Tibial artery (tissue), 4 donors: ENCODE measurements at regions not wholly inside any gene's neighbourhood (a gene's known extent, or its start where the extent isn't known, plus 50 kb on each side); places are given as distances from the start of the nearest gene placed in this dataset.

ENCODE experiments used
- DNase-seq, 2 donors: peaks; one replicate each; pipeline ENCODE4 v3.0.0-alpha.2; 2019
- H3K27ac ChIP-seq, 2 donors: fragments of 200-600 bp; sonication (generic) in 1 of 2; 1 replicate in 1 of 2; 2 replicates in 1 of 2; pipeline ENCODE4 v1.5.1; 2018 to 2019; ENCODE audit warnings: mild to moderate bottlenecking in 1 of 2
- H3K27me3 ChIP-seq, 2 donors: fragments of 200-600 bp; sonication (generic) in 1 of 2; one replicate each; pipeline versions ENCODE4 v1.5.1 to v1.6.0; 2016 to 2019
- H3K36me3 ChIP-seq, 3 donors: fragments of 200-600 bp; sonication (generic) in 2 of 3; one replicate each; pipeline ENCODE4 v1.5.1; 2016 to 2019; ENCODE audit warnings: mild to moderate bottlenecking in 2 of 3
- H3K4me1 ChIP-seq, 4 donors: fragments of 200-600 bp; sonication (generic) in 2 of 4; 1 replicate in 3 of 4; 2 replicates in 1 of 4; pipeline ENCODE4 v1.5.1; 2016 to 2019
- H3K4me3 ChIP-seq, 2 donors: fragments of 200-600 bp; sonication (generic) in 1 of 2; 1 replicate in 1 of 2; 2 replicates in 1 of 2; pipeline ENCODE4 v1.5.1; 2018 to 2019; ENCODE audit warnings: mild to moderate bottlenecking in 2 of 2
- H3K9me3 ChIP-seq, 3 donors: fragments of 200-600 bp; sonication (generic) in 1 of 3; one replicate each; pipeline ENCODE4 v1.5.1; 2016 to 2019
- CTCF ChIP-seq, 2 experiments: fragments of 200-600 bp in 1 of 2; fragments of 450-650 bp in 1 of 2; IDR thresholded peaks; one replicate each; pipeline ENCODE4 v1.5.1; 2017 to 2019; ENCODE audit warnings: antibody characterized with exemption in 2 of 2, mild to moderate bottlenecking in 1 of 2, moderate library complexity in 1 of 2
- intact Hi-C: fragments of 100-400 bp; cut with DNase I; formaldehyde crosslinking; loops from one replicate; pipeline ENCODE4 v1.15.0; 2023; ENCODE audit warnings: low total_unique reads

GRCh38 chr14:76264384-76264783 lies 111.6 kb upstream of the ESRRB start:
- Histone ChIP-seq H3K4me3 (no peak overlapping the region), H3K27ac (no peak overlapping the region), H3K36me3 (no peaks in the 10 kb centered on the region), H3K4me1 (peaks cover 0 to 8% (median 5%) of the 10 kb centered on the region in 4 donors), H3K27me3 (peaks cover 0 to 12% of the 10 kb centered on the region in 2 donors), H3K9me3 (no peaks in the 10 kb centered on the region)
- intact Hi-C loops, result no loop called here
- no peak for DNase-seq
- no peak for TF ChIP-seq CTCF (IDR thresholded peaks at IDR 0.05)

- Histone ChIP-seq H3K4me3 (peak overlapping the region; percentile 49), H3K27ac (peak overlapping the region in 1 of 2 donors; percentile 45)
- intact Hi-C loops, result no loop called here
Measured at GRCh38 chr14:76267322-76268046, 108.5 kb upstream of the ESRRB start.

GRCh38 chr14:76268047-76268431 lies 107.9 kb upstream of the ESRRB start:
- intact Hi-C loops, result no loop called here
- Histone ChIP-seq H3K4me3 (peak overlapping the region; percentile 49), H3K9me3 (no peaks in the 10 kb centered on the region), H3K27ac (peak overlapping the region in 1 of 2 donors; percentile 45), H3K4me1 (peaks cover 0 to 8% (median 5%) of the 10 kb centered on the region in 4 donors), H3K27me3 (peaks cover 0 to 12% of the 10 kb centered on the region in 2 donors), H3K36me3 (no peaks in the 10 kb centered on the region)
- no peak for TF ChIP-seq CTCF (IDR thresholded peaks at IDR 0.05)
- DNase-seq, result no peak

More at GRCh38 chr14:76267322-76268046, 108.5 kb upstream of the ESRRB start:
- Histone ChIP-seq H3K36me3 (no peaks in the 10 kb centered on the region), H3K27me3 (peaks cover 0 to 12% of the 10 kb centered on the region in 2 donors), H3K4me1 (peaks cover 0 to 8% (median 5%) of the 10 kb centered on the region in 4 donors), H3K9me3 (no peaks in the 10 kb centered on the region)
- no peak for TF ChIP-seq CTCF (IDR thresholded peaks at IDR 0.05)
- peak; percentile 37 to 78 for DNase-seq

- TF ChIP-seq CTCF (IDR thresholded peaks at IDR 0.05), result no peak
- peaks cover 0 to 8% (median 5%) of the 10 kb centered on the region in 4 donors for H3K4me1 ChIP-seq
- H3K36me3 ChIP-seq, result no peaks in the 10 kb centered on the region
- DNase-seq, result no peak
- no peaks in the 10 kb centered on the region for H3K9me3 ChIP-seq
- H3K4me3 ChIP-seq, result no peak overlapping the region
- no peak overlapping the region for H3K27ac ChIP-seq
- H3K27me3 ChIP-seq, result peaks cover 0 to 12% of the 10 kb centered on the region in 2 donors
- intact Hi-C loops, result no loop called here
Measured at GRCh38 chr14:76268700-76269099, 107.2 kb upstream of the ESRRB start.

GRCh38 chr14:76271041-76271755 lies 104.7 kb upstream of the ESRRB start:
- no peaks in the 10 kb centered on the region for H3K9me3 ChIP-seq
- intact Hi-C loops, result no loop called here
- no peak overlapping the region for H3K27ac ChIP-seq
- H3K4me1 ChIP-seq, result peaks cover 0 to 8% (median 5%) of the 10 kb centered on the region in 4 donors
- peak in 1 of 2 donors; percentile 6 for DNase-seq
- no peaks in the 10 kb centered on the region for H3K27me3 ChIP-seq
- no peak overlapping the region for H3K4me3 ChIP-seq
- no peaks in the 10 kb centered on the region for H3K36me3 ChIP-seq
- no peak for TF ChIP-seq CTCF (IDR thresholded peaks at IDR 0.05)
